ENCODE measurements at regions not wholly inside any gene's neighbourhood (a gene's known extent, or its start where the extent isn't known, plus 50 kb on each side); places are given as distances from the start of the nearest gene placed in this dataset.

GRCh38 chr1:165138960-165139359 lies 217.6 kb downstream of the LMX1A start:
- ChIA-PET CTCF (no interaction called here), POLR2A (ENCODE audit: unreplicated experiment) (no interaction called here)
- Histone ChIP-seq H3K14ac (replicated peaks; ENCODE audit: low read depth, low read length) (no peak overlapping the region), H3K23ac (ENCODE audit: low read depth, low read length) (no peak overlapping the region), H3K36me3 (ENCODE audit: control insufficient read depth, insufficient read depth, low read length) (no peaks in the 10 kb centered on the region), H3K4me2 (ENCODE audit: low read depth, low read length) (no peak overlapping the region), H3K4me1 (ENCODE audit: control insufficient read depth, insufficient read depth, low read length) (no peaks in the 10 kb centered on the region), H4K91ac (ENCODE audit: insufficient read depth, low read depth, low read length) (no peak overlapping the region), H4K8ac (ENCODE audit: low read depth in 2 of 2, low read length in 2 of 2) (no peak overlapping the region), H3K4me3 (ENCODE audit: insufficient read depth, low read depth, low read length) (no peak overlapping the region), H2BK20ac (ENCODE audit: low read depth, low read length) (no peak overlapping the region), H3K79me1 (ENCODE audit: low read depth in 1 of 2, low read length in 2 of 2) (no peaks in the 10 kb centered on the region), H3K9me3 (ENCODE audit: control insufficient read depth, insufficient read depth, low read length) (no peaks in the 10 kb centered on the region), H2AK9ac (replicated peaks; ENCODE audit: low read depth, low read length, poor library complexity) (no peak overlapping the region), H2BK120ac (ENCODE audit: low read depth, low read length) (no peak overlapping the region), H3K18ac (ENCODE audit: low read depth, low read length) (no peak overlapping the region), H4K5ac (ENCODE audit: low read depth, low read length) (no peak overlapping the region), H2AFZ (replicated peaks; ENCODE audit: low read length, poor library complexity) (no peak overlapping the region), H3K27me3 (ENCODE audit: control insufficient read depth, insufficient read depth, low read length) (no peaks in the 10 kb centered on the region), H3K9me1 (ENCODE audit: insufficient read depth, low read length) (no peaks in the 10 kb centered on the region), H3K9ac (ENCODE audit: low read depth, low read length) (no peak overlapping the region), H3K27ac (ENCODE audit: insufficient read depth, low read length) (no peak overlapping the region), H2BK15ac (ENCODE audit: low read depth, low read length) (no peak overlapping the region), H3K4ac (ENCODE audit: low read depth, low read length) (no peak overlapping the region), H3K56ac (ENCODE audit: extremely low read depth, insufficient read depth, low read length) (no peak overlapping the region), H2AK5ac (ENCODE audit: low read depth, low read length) (no peak overlapping the region), H2BK5ac (ENCODE audit: low read depth, low read length, poor library complexity, severe bottlenecking) (no peak overlapping the region), H4K20me1 (ENCODE audit: insufficient read depth, low read length) (no peaks in the 10 kb centered on the region)
- TF ChIP-seq USF2 (IDR thresholded peaks at IDR 0.05; ENCODE audit: low read depth, low read length), result no peak
- TF ChIP-seq RCOR1 (IDR thresholded peaks at IDR 0.05; ENCODE audit: insufficient replicate concordance, low read length), result no peak
- TF ChIP-seq CEBPB (IDR thresholded peaks at IDR 0.05; ENCODE audit: low read depth, low read length), result no peak
- ATAC-seq (ENCODE audit: low read depth), result no peak
- dilution Hi-C loops (cut with HindIII; ENCODE audit: low sequenced_read_pairs, unreplicated experiment) (no loop called here), in situ Hi-C loops (cut with MboI; ENCODE audit: low sequenced_read_pairs) (loop anchor here (25.0 kb wide), 1 partner anchor 448 kb away; no protein-coding TSS in a partner anchor), intact Hi-C loops (cut with micrococcal nuclease) (no loop called here)
- no CpG with 5 or more reads among the region's 1 CpG for WGBS, 2 experiments (ENCODE audit: extremely low coverage in 2 of 2, insufficient read length in 1 of 2)
- no TSS peak for BruUV-seq (replicated peaks)
- no peak for DNase-seq

Data from IMR-90 (cell line).